Stomach (tissue), 4 donors: ENCODE measurements at regions not wholly inside any gene's neighbourhood (a gene's known extent, or its start where the extent isn't known, plus 50 kb on each side); places are given as distances from the start of the nearest gene placed in this dataset.

Source experiments
- CTCF ChIP-seq, 7 experiments: fragments of 450-650 bp in 4 of 7; fragments of 200-600 bp in 3 of 7; sonication (generic) in 3 of 7; IDR thresholded peaks; one replicate each; pipeline ENCODE4 v1.5.1; 2016 to 2019; ENCODE audit warnings: antibody characterized with exemption in 7 of 7, control low read depth in 2 of 7, mild to moderate bottlenecking in 1 of 7
- POLR2A ChIP-seq, 4 donors: fragments of 450-650 bp; IDR thresholded peaks; one replicate each; pipeline ENCODE4 v1.6.1; 2016; ENCODE audit warnings: antibody characterized with exemption in 4 of 4, control low read depth in 2 of 4, mild to moderate bottlenecking in 1 of 4, moderate library complexity in 1 of 4
- POLR2AphosphoS5 ChIP-seq, 3 donors: sonication (generic); formaldehyde crosslinking; IDR thresholded peaks; one replicate each; pipeline ENCODE4 v1.6.1; 2016; ENCODE audit warnings: antibody characterized with exemption in 3 of 3

- TF ChIP-seq POLR2A (IDR thresholded peaks at IDR 0.05) (no peak), POLR2AphosphoS5 (IDR thresholded peaks at IDR 0.05) (no peak), CTCF (IDR thresholded peaks at IDR 0.05) (no peak)
These were observed 350.2 kb upstream of the TSHZ3 start for GRCh38 chr19:31699421-31699820.
